A673 (cell line): ENCODE measurements at regions not wholly inside any gene's neighbourhood (a gene's known extent, or its start where the extent isn't known, plus 50 kb on each side); places are given as distances from the start of the nearest gene placed in this dataset.

ENCODE experiments used
- EZH2 ChIP-seq: fragments of 200-600 bp; sonication (generic); IDR thresholded peaks from 2 replicates; pipeline ENCODE4 v1.6.1; 2017; ENCODE audit warnings: borderline replicate concordance, low read depth, mild to moderate bottlenecking, mixed read lengths, antibody characterized with exemption, low read length; ENCODE audit not compliant: poor library complexity, severe bottlenecking
- TF ChIP-seq, protein P1 (sequence below): fragments of 300-800, 200-600 bp; sonication (generic); conservative IDR thresholded peaks from 2 replicates; pipeline ENCODE4 v1.5.1; 2017; ENCODE audit warnings: low read depth, mild to moderate bottlenecking, antibody characterized with exemption, low read length, moderate library complexity, mixed read lengths

GRCh38 chr1:195238313-195238712 is 1369.9 kb downstream of the KCNT2 start:
- TF ChIP-seq, protein P1, sequence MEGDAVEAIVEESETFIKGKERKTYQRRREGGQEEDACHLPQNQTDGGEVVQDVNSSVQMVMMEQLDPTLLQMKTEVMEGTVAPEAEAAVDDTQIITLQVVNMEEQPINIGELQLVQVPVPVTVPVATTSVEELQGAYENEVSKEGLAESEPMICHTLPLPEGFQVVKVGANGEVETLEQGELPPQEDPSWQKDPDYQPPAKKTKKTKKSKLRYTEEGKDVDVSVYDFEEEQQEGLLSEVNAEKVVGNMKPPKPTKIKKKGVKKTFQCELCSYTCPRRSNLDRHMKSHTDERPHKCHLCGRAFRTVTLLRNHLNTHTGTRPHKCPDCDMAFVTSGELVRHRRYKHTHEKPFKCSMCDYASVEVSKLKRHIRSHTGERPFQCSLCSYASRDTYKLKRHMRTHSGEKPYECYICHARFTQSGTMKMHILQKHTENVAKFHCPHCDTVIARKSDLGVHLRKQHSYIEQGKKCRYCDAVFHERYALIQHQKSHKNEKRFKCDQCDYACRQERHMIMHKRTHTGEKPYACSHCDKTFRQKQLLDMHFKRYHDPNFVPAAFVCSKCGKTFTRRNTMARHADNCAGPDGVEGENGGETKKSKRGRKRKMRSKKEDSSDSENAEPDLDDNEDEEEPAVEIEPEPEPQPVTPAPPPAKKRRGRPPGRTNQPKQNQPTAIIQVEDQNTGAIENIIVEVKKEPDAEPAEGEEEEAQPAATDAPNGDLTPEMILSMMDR: no peak
- TF ChIP-seq EZH2: no peak
